HUDEP-2 (cell line): ENCODE measurements at regions not wholly inside any gene's neighbourhood (a gene's known extent, or its start where the extent isn't known, plus 50 kb on each side); places are given as distances from the start of the nearest gene placed in this dataset.
"Not testable (repeated sequence)": the region's sequence is repeated elsewhere in the genome, so short reads cannot be mapped to it uniquely, and the experiment has no call there.

ENCODE experiments used
- DNase-seq, 76 experiments: peaks; one replicate each; lab custom pipeline; 2025; ENCODE audit not compliant: unreplicated experiment in 76 of 76; lab: John Stamatoyannopoulos, UW

GRCh38 chr1:166601650-166602278 lies 237.5 kb upstream of the POGK start:
- DNase-seq, result no peak

GRCh38 chr1:166602801-166603200 lies 236.5 kb upstream of the POGK start:
- DNase-seq, result not testable (repeated sequence)

- DNase-seq, result no peak
These were observed 236.0 kb upstream of the POGK start for GRCh38 chr1:166603296-166603695.

GRCh38 chr1:166605137-166605536 lies 234.1 kb upstream of the POGK start:
- no peak for DNase-seq

GRCh38 chr1:166612886-166613285 lies 226.4 kb upstream of the POGK start:
- no peak for DNase-seq

- no peak for DNase-seq
These were observed 223.1 kb upstream of the POGK start for GRCh38 chr1:166616206-166616605.

- DNase-seq, result no peak
These were observed 212.6 kb upstream of the POGK start for GRCh38 chr1:166626711-166627110.

- DNase-seq, result no peak
These were observed 211.7 kb upstream of the POGK start for GRCh38 chr1:166627558-166627957.

GRCh38 chr1:166628259-166628658 lies 211.0 kb upstream of the POGK start:
- no peak for DNase-seq

- DNase-seq, result no peak
These were observed 209.3 kb upstream of the POGK start for GRCh38 chr1:166629946-166630345.

- DNase-seq, result no peak
These were observed 208.9 kb upstream of the POGK start for GRCh38 chr1:166630369-166630768.

GRCh38 chr1:166638137-166638536 lies 201.1 kb upstream of the POGK start:
- no peak for DNase-seq

GRCh38 chr1:166657228-166657627 lies 182.0 kb upstream of the POGK start:
- not testable (repeated sequence) for DNase-seq

GRCh38 chr1:166666790-166667189 lies 172.5 kb upstream of the POGK start:
- not testable (repeated sequence) for DNase-seq

- not testable (repeated sequence) for DNase-seq
These were observed 171.7 kb upstream of the POGK start for GRCh38 chr1:166667600-166667999.

- DNase-seq, result no peak
These were observed 167.6 kb upstream of the POGK start for GRCh38 chr1:166671627-166672026.

GRCh38 chr1:166673722-166674121 lies 165.6 kb upstream of the POGK start:
- peak in 1 of 76 experiments; percentile 2 for DNase-seq

- DNase-seq, result no peak
These were observed 164.1 kb upstream of the POGK start for GRCh38 chr1:166675213-166675612.

- peak in 1 of 76 experiments; percentile 2 for DNase-seq
These were observed 162.3 kb upstream of the POGK start for GRCh38 chr1:166676981-166677380.

GRCh38 chr1:166679369-166679768 lies 159.9 kb upstream of the POGK start:
- DNase-seq, result no peak

- DNase-seq, result no peak
These were observed 156.7 kb upstream of the POGK start for GRCh38 chr1:166682588-166682987.

GRCh38 chr1:166684669-166685068 lies 154.6 kb upstream of the POGK start:
- not testable (repeated sequence) for DNase-seq

- no peak for DNase-seq
These were observed 154.1 kb upstream of the POGK start for GRCh38 chr1:166685200-166685599.
